ENCODE measurements at regions not wholly inside any gene's neighbourhood (a gene's known extent, or its start where the extent isn't known, plus 50 kb on each side); places are given as distances from the start of the nearest gene placed in this dataset.

DNA sequence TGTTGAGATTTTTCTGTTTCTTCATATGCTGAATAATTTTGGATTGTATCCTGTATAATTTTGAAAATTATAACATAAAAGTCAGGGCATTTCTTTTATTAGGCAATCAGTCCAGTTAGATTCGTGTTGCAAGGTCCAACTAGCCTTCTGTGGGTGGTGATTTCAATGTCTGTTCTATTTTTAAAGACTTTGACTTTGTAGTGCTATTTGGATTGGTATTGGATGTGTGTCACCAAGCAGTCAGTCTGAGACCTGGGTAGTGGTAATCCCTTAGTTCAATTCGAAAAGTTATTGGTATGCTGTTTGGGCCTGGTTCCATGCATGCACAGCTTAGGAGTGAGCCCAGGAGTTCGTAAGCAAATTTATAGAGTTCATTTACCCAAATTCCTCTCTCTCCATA lies 82.2 kb downstream of the EPDR1 start:
- no peak for DNase-seq

DNA sequence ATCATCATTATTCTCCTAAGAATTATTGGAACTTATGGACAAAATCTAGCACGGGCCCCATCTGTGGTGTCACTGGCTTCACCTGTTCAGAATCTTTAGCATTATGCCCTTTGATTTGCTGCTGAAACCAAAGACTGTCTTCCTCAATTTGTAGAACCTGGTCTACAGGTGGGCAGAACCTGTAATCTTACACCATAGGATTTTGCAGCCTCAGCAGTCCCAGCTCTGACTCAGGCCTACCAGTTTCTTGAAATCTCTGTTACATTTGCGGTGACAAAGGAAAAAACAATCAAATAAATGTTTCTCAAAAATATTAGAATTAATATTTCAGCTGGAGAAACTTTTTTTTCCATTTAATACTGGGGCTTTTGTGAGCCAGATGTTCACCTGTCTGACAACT lies 86.1 kb downstream of the EPDR1 start:
- DNase-seq = no peak

DNA sequence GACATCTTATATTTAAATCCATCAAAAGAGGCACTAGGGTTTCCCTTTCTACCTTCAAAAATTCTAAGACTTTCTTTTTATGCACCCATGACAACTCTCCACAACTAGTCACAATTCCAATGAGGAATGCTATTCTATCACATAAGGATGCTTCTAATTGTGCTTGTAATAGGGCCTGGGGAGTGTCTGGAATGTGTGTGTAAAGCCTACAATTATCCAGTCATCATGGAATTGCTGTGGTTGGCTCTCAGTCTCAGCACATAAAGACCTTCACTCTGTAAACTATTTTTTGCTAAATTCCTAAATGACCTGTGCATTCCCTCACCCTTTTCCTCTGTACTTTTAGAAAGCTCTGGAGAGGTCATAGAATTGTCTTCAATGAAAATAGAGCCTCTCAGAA lies 86.7 kb downstream of the EPDR1 start:
- no peak for DNase-seq

DNA sequence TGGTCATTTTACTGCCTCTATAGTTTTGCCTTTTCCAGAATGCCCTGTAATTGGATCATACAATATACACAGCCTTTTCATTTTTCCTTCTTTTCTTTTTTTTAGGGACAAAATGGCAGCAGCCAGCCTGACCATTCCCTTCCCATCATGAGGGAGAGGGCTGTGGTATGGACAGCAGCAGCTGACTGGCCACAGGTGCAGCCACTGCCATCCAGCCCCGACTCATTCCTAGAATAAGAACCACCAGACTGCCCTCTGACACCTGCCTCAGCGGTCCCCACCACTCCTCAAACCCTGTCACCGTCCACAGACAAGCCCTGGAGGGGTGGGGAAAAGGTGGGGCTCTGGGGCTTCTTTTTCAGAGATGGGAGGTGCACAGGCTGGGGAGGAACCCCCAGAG lies 92.8 kb downstream of the EPDR1 start:
- DNase-seq = no peak

DNA sequence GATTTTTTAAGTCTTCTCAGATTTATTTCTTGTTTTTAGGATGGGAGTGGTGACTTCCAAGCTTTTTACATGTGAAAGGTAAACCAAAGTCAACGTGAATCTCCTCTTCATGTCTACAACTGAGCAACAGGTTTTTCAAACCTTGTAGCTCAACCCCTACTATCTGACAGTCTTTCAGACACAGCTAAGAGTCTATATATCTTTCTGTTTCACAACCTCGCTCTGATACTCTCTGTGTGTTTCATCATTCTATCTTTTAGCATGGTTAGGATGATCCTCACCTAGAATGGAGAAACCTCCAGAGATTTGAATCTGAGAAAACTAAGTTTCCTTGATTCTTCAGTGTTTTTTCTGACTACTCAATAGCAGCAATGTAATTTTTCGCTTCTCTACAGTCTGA lies 96.1 kb downstream of the EPDR1 start:
- no peak for DNase-seq

DNA sequence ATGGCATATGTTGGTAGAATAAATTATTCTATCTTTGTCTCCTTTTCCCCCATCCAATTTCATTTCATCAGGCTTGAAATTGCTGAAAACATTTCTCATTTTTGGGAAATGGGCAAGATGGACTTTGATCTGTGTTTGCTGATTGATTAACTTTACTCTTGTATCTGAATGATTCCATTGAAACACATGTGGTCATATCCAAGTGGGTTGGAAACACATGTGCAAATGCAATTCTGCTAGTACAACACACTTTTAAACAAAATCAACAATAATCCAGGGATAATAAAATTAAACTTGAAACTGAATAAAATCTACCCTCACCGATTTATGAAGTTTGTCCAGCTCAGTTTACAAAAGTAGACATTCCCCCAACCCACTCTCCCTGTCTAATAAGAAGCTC lies 96.9 kb downstream of the EPDR1 start:
- DNase-seq = no peak

DNA sequence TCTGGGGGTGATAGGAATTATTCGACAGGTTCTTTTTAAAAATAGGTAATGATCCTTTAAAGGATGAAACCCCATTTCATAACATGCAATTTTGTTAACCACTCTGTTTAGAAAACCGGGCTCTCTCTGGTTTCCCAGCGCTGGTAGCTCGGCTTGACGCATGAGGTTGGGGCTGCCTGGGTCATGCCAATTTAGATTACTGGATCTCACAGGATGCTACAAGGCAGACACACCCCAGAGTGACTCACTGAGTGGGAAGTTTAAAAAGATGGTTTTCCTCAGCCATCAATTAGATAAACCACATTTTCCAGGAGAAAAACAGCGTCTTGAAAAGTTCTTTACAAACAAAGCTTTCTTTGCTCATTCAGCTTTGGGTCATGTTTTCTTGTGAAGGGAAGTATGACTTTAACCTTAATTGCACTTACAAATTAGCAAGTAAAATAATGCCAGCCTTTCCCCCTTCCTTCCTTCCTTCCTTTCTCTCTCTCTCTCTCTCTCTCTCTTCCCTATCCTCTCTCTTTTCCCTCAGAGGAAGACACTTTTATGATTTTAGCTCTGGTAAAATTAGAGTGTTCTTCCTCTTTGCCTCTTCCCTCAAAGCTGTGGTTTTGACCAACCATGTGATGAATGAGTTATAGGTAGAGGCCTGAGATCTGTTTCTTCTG lies 99.8 kb downstream of the EPDR1 start:
- peak in 1 of 2 experiments; percentile 41 for DNase-seq

DNA sequence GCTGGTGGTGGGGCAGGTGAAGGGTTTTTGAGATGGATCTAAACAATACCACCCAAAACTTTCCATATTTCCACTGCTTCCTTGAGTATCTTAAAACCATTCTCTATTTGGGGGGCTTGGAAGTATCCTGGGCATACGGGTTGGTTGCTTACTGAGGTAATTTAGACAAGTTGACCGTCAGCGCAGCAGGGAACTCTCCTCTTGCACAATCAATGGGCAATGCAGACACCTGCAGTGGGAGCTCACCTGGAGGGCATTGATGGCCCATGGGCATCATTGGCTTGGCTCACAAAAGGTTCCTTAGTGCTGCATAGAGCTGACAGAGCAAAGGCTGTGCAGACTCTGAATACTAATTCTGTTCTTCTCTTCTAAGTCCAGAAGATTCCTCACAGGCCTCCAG lies 101.5 kb downstream of the EPDR1 start:
- no peak for DNase-seq

DNA sequence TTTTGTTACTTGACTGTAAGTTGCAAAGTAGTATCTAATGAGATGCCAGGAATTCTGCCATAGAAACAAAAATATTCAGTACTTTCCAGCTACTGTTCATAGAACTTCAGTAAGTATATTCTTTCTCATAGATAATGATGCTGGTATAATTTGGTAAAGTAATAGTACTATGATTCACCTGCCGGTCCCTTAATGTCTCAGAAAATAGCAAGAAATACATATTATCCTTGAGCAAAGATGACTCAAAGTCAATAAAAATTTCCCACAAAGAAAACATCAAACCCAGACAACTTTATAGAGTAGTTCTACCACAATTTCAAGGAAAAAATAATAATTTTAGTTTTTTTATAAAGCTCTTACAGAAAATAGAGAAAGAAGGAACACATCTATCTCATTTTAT lies 105.4 kb downstream of the EPDR1 start:
- no peak for DNase-seq

DNA sequence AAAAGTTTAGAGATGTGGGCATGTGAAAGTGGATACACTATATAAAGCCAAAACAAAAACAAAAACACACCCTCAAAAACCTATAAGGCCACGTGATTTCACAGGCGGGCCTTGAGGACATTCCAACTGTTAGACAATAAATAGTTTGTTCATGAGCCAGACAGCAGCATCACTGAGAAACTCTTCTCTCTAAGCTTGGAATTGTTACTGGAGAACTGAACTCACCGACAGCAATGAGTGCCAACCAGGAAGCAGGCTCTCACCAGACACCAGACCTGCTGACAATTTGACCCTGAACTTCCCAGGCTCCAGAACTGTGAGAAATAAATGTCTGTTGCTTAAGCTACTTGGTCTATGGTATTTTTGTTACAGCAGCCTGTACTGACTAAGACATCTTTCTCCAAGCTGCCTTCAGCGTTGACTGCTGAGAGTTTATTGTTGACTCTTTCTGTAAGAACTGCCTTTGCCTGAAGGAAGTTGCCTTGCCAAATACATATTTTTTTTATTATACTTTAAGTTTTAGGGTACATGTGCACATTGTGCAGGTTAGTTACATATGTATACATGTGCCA lies 107.5 kb downstream of the EPDR1 start:
- no peak for DNase-seq

DNA sequence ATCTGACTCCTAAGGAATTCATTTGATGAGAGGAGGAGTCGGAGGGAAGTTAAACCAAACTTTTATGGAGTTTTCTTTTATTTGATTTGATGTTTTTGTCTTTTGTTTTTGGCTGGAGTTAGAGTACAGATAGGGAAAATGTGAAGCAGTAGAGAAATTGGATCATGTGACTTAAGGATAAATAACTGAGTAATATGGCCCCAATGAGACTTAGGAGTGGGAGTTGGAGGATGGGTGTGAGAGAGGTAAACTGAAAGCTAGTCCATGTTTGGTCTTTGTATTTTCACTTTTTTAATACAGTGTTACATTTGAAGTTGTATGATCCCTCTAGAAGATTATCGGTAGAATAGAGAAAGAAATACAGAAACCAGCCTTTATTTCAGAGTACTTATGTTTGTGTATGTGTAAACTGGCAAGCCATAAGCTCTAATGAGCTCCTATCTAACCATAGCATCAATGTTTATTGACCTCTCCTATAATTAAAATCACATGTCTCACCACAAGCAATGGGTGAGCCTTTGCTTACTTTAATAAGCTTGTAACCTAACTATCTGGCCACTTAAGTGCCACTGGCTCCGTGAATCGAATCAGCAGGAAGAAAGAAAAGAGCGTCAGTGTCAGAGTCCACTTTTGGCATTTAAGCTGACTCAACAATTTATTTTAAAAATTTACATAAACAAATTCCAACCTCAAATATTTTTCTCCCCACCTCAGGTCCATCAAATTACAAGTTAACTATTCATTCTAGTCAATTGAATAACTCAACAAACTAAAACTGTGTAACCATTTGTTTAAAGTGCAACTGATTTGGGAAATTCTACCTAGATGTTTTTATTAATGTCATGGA lies 113.8 kb downstream of the EPDR1 start:
- no peak for DNase-seq

DNA sequence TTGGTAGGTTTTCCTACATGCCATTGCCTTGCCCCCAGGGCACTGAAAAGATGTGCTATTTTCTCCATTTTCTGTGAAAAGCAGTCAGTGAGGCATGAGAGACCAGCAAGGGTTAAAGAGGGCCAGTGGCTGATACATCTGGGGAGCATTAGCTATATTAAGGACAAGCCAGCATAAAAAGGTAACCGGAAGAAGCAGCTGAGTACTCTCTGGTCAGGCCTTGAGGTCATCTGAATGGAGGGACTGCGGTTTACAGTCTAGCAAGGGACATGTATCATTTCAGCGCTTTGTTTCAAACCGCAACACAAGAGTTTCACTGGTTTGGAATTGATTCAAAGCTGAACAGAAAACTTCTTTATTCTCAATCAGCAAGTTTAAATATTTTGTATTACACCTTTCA lies 120.4 kb downstream of the EPDR1 start:
- DNase-seq = no peak

DNA sequence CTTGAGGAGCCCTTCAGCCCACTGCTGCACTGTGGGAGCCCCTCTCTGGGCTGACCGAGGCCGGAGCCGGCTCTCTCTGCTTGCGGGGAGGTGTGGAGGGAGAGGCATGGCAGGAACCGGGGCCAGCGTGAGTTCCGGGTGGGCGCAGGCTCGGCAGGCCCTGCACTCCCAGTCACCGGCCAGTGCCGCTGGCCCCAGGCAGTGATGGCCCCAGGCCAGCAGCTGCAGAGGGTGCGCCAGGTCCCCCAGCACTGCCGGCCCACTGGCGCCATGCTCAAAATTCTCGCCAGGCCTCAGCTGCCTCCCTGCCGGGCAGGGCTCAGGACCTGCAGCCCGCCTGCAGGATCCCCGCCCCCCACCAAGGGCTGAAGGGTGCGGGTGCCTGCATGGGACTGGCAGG lies 128.4 kb upstream of the STARD3NL start:
- no peak for DNase-seq

DNA sequence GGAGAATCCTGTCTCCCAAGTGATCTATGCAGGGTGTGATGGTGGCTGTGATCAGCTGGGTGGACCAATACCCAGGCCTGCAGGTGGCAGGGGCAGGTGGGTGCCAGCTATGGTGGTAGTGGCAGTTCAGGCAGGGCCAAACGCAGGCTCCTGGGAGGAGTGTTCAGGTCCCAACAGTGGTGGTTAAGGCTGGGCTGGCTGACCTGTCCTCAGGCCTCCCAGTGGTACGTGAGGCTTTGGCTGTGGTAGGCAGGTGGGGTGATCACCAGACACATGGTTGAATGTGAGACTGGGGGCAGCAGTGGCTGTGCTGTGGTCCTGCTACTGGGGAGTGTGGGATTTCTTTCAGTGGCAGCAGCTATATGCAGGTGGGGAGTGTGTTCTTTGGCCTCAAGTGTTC lies 126.7 kb upstream of the STARD3NL start:
- DNase-seq = no peak

DNA sequence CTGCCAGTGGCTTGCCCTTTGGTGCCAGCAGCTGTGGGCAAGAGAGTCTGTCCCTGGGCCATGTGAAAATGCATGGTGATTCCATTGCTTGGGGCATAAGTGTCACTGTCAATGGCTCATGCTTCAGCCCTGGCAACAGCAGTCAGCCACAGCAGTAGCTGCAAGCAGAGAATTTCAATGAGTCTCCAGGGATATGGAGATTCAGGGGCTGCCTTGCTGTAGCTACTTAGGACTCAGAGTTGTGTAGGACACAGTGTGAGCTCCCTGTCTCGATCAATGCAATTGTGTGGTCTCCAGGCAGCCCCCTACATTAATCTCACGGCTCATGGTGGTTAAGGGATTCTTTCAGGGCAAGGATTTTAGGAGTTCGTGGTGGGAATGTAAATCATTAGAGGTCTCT lies 126.3 kb upstream of the STARD3NL start:
- DNase-seq = no peak

DNA sequence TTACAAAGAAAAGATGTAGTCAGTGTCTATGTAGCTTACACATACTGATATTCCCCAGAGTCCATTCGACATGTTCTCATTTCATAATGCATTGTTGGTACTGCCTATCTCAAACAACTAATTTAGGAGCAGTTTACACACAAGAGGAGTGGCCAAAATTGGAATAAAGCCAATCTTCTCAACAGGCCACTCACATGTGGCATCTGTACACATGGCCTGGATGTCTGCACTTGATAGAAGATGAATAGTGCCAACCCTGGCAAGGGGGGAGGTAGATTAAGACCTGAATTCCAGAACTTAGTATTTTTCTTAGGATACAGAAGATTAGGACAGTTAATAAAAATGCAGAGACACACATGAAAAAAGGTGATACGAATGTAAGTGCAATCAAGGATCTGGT lies 125.3 kb upstream of the STARD3NL start:
- no peak for DNase-seq

DNA sequence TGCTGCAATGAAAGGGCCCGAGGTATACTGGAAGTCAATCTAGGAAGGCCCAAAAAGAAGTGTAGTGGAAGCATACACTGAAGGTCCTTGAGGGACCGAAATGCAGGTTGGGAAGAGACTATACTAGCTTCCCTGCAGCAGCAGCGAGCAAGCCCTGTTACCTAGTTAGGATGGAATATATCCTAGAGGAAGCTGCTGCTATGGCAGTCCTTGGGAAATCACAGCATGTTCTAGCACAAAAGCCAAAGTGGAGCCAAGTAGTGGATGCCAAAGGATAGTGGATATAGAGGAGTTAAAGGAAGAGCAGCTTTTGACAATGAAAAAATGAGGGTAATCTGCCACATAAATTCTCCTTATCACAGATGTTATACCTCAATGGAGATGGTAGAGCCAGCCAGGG lies 123.8 kb upstream of the STARD3NL start:
- no peak for DNase-seq

DNA sequence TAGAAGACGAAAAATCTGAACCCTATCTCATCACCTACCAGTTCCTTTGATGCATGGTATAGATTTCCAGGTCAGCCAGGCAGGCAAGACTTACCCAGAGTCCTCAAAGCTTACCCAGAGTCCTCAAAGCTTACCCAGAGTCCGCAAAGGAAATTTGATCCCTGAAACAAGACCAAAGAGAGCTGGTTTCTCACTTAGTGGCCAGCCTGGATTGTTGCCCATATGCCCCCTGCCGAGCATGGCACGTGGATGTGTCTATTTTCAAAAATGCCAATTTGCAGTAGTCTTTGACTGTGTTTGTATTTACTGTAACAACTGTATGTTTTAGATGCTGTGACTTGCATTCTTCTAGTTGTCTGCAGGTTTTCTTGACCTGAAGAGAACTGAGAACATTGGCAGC lies 120.2 kb upstream of the STARD3NL start:
- no peak for DNase-seq

DNA sequence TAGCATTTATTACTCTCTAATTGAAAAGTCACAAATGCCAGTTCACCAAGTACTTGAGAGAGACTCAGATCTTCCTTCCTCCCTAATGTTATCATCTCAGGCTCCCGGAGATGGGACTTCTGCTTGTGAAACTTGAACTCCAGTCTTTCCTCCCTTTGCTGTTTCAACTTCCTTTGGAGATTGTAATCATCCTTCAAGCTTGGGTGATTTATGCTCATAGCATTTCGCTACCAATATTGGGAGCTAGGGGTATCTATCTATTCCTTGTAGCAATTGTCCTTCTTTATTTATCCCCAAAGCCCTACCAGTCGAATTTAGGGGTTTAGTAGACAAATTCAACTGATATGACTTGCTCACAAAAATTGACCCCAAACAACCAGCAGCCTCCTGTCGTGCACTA lies 117.9 kb upstream of the STARD3NL start:
- no peak for DNase-seq

DNA sequence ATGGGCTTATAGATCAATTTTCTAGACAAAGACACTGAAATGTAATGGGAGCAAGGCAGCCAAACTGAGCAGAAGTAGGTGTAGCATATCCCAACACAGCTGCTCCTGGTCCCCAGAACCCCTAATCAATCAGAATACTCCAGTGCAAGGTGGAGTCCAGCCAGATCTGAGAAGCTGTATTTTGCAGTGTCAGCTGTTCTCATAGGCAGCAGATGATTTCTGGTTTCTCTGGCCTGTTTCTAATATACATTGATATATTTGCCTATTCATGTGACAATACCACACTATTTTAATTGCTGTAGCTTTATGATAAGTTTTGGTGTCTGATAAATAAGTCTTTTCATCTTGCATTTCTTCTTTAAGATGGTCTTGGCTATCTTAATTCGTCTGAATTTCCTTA lies 117.4 kb upstream of the STARD3NL start:
- no peak for DNase-seq

DNA sequence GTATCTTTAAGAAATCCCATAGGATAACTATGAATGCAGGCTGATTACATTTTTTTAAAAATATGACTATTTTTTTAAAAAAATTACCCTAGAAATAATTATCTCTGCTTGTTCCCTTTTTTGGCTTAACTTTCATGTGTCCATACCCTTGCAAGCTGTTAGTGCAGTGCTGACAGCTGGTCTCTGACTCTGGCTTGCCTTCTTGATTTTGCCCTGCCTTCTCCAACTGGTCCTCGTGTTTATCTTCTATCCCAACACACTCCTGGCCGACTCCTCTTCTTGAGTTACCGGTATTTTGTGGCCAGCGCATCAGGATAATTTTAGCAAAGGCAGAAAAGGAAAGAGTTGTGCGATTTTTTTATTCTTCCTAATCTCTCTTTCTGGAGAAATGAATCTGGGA lies 111.7 kb upstream of the STARD3NL start:
- no peak for DNase-seq

DNA sequence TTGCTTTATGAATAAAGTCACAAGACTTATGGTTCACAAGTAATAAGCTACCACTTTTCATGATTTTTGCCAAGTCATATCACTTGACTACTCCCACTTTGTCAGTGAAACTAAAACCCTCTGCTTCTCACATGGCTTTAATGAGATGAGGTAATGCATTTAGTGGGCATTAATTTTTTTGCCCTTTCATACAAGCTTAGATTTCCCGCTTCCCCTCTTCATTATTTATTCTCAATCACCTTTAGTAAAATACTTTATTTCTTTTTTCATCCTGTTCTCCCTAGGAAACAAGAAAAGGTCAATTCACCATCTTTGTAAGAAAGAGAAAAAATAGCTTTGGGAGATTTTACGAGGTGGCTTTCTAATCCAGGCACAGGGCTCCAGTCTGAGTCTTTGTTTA lies 109.6 kb upstream of the STARD3NL start:
- no peak for DNase-seq

DNA sequence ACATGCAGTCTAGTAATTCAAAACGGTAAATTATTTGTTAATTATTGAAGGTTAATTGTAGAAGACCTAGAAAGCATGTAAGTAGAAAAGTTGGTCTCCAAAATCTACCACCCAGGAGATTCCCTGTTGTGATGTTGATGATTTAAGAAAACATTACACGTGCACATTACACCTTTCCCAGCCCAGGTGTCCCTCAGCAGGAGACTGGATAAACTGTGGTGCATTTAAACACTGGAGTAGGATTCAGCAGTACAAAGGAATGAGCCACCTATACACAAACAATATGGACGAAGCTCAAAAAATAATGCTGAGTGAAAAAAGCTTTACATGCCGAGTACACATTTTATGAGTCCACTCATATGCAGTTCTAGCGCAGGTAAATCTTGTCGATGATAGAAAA lies 109.0 kb upstream of the STARD3NL start:
- DNase-seq = no peak

DNA sequence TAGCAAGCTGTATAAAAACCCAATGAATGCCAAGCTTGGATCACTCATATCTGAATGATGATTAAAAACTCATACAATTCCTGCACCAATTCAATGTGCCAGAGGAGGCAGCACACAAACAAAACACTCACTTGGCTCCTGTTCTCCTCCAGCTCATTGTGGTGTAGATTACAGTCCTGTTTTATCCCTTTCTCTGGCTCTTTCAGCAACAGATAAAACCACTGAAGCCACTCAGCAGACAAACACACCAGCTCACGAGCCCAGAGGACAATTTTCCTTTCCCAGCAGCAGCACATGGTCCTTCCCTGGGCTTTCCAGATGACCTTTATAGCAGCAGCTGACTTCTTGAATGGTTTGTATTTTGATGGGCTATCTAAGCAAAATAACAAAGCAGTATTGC lies 107.3 kb upstream of the STARD3NL start:
- peak; percentile 21 to 35 for DNase-seq

DNA sequence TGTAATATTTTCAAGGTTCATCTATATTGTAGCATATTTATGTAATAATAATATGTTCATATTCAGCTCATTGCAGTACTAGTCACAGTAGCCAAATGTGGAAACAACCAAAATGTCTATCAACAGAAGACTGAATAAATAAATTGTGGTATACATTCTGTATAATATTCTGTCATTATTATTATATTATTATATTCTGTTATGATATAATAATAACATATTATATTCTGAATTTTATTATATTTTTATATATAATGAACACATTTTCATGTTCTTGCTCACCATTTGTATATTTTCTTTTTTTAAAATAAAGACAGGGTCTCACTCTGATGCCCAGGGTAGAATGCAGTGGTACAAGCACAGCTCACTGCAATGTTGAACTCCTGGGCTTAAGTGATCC lies 91.2 kb upstream of the STARD3NL start:
- no peak for DNase-seq
